DMS153 (cell line): ENCODE measurements at regions not wholly inside any gene's neighbourhood (a gene's known extent, or its start where the extent isn't known, plus 50 kb on each side); places are given as distances from the start of the nearest gene placed in this dataset.
"Not testable (repeated sequence)": the region's sequence is repeated elsewhere in the genome, so short reads cannot be mapped to it uniquely, and the experiment has no call there.

ENCODE experiments used
- DNase-seq: peaks from one replicate; lab custom pipeline; 2025; lab: John Stamatoyannopoulos, UW

DNA sequence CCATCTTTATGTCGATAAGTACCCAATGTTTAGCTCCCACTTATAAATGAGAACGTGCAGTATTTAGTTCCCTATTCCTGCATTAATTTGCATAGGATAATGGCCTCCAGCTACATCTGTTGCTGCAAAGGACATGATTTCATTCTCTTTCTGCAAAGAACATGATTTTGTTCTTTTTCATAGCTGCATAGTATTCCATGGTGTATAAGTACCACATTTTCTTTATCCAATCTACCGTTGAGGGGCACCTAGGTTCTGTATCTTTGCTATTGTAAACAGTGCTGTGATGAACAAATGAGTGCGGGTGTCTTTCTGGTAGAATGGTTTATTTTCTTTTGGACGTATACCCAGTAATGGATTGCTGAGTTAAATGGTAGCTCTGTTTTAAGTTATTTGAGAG, 63.0 kb downstream of the HLX start:
- no peak for DNase-seq

GRCh38 chr1:220942914-220943313, 63.7 kb downstream of the HLX start:
- not testable (repeated sequence) for DNase-seq

DNA sequence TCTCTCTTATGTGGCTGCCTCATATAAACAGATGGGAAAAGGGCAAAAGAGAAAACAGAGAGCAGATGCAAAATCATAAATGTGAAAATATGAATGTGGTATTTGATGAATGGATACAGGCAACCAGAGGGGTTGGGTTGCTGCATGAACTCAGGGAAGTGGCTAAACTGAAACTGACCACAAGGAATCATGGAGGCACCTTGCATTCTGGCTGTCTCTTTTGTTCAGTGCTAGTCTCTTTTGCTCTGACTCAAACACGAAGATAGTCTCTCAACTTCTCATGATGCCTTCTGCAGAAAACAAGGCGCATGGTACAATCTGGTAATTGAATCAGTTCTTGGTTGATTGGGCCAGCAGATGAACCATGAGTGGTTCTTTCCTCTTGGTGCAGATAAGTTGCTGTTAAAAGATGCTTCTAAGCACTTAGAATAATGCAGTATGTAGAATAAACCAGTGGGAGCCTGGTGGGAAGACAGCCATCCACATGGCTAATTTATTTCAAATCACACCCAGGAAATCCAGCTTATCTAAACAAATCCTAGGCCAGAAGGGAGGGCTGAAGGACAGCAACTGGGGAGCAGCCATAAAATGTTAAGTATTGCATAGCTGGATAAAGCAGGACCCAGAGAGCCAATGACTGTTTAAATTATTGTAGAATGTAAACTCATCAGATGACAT, 64.2 kb downstream of the HLX start:
- DNase-seq: peak; percentile 39

GRCh38 chr1:220950576-220950975, 71.3 kb downstream of the HLX start:
- no peak for DNase-seq

DNA sequence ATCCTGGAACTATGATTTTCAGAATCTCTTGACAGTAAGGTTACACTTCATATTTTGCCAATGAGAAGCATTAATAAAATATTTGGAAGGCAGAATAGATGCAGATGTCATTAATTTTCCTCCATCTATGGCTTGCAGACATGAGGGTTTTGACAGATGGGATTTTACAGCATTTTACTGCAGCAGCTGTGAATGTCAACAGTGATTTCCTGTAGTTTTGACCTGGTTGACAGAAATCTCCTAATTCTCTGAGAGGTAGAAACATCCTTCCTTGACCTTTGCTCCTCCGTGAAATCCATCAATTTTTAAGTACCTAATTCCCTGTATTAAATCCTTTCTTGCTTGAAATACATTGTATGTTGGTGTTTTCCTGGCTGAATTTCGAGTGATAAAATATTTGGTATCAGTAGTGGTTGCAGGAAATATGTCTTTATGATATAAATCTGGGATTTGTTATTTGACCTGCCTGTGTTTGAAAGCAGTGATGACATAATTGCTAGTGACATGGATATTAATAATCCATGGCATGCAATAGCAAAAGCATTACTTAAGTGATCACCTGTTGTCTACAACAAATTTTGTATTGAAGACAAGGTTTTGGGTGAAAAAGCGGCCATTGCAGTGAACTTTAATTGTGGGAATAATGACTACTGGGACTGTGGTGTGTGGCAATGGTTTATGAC, 73.9 kb downstream of the HLX start:
- no peak for DNase-seq

GRCh38 chr1:220954321-220955075, 75.3 kb downstream of the HLX start:
- DNase-seq: no peak

DNA sequence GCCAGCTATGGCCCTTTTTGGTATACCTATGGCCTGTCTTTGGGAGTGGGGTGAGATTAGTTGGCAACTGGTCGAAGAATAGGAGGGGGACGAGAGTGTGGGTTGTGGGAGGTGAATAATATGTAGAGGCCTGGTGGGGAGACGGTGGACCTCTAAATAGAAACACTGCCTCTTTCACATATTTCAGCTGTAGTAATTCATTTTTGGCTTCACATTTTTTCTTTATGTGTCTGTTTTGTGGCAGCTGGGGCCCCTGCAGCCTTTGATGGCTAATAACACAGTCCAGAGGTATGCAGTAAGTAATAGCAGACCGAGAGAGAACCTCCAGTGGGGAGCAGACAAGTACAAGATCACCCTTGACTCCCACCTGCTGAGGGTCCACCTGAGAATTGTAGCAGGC, 75.9 kb downstream of the HLX start:
- DNase-seq: no peak

DNA sequence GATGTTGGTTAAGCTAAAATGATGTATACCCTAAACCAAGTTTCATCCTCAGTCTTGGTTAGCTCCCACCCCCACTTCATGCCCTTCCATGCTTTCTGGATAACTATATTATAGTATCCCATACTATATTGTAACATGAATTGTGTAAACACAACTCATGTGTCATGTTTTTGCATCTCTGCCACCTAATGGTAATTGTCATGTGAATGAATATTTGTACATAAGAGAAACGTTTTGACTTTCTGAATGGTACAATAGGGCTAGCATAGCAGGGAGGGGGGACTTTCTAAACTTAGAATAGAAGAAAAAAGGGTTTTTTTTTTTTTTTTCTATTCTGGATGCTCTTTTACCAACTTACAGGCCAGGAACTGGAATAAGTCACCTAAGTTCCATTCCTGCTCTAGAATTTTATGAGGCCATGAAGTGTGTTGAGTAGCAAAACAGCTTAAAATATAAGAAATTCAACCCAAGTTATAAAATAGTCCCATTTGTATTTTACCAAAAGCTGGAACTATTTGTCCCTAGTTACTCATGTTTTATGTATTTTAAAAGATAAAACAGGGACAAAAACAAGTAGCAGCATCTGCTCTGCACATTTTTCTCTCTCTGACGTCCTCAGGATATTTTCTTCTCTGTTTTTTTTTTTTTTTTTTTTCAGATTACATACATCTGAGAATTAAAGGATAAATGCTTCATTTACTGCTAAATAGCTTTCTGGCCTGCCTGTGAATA, 77.4 kb downstream of the HLX start:
- DNase-seq: no peak

DNA sequence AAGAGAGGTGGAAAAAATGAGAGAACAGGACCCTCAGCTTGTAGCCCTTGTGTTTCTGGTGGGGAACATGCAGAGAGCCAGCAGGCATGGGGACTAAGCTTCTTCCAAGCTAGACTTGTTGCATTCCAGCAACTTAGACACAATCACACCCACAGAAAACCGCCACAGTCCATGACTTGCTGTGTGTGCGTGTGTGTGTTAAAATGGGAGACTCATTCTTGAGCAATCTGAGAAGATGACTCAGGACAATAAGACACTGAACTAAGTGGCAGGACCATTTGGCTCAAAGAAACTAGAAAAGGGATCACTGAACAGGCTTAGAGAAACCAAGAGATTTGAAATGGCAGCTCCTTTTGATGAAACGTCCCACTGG, 78.0 kb downstream of the HLX start:
- no peak for DNase-seq

- no peak for DNase-seq
These were observed 79.0 kb downstream of the HLX start for GRCh38 chr1:220958234-220958633.

DNA sequence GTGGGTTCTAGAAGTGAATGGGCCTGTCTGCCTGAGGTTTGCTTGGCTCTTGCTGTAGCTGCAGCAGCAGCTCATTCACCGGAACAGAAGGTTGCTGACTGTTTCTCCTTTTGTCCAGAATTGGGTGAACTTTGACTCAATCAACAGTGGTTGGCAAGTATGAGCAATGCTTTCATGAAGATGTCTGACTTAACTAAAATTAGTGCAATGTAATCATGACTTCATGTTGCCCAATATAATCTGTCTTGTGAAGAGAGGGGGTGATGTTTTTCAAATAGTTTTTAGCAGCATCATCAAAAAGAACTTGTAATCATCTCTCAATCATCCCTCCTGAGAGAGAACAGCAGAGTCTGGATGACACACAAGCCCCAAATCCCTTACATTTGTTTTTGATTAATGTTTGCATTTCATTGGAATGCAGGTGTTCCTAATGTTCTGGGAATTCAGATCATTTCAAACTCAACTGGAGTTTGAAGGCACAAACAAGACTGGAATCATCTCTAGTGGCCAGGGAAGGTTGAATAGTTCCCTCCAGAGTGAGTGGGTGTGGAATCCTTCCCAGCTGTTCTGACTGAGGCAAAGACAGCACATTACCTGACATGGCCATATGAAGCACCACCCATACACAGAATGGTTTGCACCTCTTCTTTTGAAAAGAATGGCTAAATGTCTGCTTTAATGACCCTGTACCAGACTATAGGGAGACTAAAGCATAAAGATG, 82.9 kb downstream of the HLX start:
- DNase-seq: no peak

- DNase-seq: no peak
These were observed 86.8 kb downstream of the HLX start for GRCh38 chr1:220966041-220966440.

GRCh38 chr1:220966473-220966872, 87.2 kb downstream of the HLX start:
- DNase-seq: no peak

DNA sequence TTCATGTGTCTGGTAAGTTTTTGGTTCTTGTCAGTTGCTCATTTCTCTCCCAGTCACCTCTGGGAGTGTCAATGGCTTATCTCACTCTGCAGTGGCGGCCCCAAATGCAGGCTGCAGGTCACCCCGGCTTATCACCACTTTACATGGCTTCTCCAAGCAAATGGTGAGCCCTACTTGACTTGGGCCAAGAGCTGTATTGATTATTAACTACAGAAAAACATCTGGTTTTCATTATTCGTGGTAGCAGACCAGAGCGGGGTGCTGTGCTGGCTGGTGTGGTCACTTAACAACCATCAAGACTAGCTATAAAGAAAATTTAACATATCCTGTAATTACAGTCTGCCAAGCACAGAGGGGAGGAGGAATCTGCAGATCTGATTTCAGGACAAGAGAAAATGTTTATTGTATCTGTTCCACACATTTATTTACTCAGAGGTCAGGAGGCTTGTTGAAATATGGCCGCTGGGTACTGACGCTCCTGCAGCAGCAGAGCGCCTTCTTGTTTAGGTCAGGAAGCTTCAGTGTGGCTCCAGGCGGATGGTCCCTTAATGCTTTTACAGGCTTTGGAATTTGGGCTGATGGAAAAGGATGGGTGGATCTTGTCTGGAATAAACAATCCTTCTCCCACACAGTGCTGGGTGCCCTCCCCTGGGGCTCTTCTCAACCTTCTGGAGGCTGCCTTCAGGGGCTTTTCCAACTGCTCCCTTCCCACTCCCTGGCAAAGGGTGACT, 87.8 kb downstream of the HLX start:
- DNase-seq: no peak

- no peak for DNase-seq
These were observed 88.7 kb downstream of the HLX start for GRCh38 chr1:220967911-220968310.

DNA sequence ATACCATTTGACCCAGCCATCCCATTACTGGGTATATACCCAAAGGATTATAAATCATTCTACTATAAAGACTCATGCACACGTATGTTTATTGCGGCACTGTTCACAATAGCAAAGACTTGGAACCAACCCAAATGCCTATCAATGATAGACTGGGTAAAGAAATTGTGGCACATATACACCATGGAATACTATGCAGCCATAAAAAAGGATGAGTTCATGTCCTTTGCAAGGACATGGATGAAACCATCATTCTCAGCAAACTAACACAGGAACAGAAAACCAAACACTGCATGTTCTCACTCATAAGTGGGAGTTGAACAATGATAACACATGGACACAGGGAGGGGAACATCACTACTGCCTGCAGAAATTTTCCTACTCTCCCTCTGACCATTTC, 90.0 kb downstream of the HLX start:
- DNase-seq: not testable (repeated sequence)

DNA sequence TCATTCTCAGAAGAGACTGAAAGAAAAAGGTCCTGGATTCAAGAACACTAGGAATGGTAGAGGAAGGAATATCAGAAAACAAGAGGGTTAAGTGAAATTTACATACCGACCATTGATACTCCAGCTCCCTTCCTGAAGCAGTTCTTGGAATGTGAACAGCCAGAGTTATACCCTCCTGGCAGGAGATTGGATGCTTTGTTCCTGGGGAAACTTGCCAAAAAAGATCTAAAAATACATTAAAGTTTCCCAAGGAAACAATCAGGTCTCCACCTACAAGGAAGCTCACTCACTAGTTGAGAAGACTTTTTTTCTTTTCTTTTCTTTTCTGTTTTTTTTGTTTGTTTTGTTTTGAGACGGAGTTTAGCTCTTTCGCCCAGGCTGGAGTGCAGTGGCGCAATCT, 91.1 kb downstream of the HLX start:
- no peak for DNase-seq

- no peak for DNase-seq
These were observed 92.0 kb downstream of the HLX start for GRCh38 chr1:220971221-220971620.

DNA sequence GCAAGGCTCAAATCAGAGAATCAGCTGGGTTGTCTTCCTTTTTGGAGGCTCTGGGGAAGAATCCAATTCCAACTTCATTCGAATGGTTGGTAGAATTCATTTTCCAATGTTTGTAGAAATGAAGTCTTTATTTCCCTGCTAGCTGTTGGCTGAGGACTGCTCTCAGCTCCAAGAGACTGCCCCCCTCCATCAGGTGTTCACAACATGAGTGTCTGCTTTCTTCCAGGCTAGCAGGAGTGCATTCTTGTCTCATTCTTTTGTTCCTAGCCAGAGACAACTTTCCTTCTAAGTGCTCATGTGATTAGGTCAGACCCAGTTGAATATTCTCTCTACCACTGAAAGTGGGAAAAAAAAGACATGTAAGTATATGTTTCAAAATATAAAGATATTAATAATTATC, 95.2 kb downstream of the HLX start:
- no peak for DNase-seq

DNA sequence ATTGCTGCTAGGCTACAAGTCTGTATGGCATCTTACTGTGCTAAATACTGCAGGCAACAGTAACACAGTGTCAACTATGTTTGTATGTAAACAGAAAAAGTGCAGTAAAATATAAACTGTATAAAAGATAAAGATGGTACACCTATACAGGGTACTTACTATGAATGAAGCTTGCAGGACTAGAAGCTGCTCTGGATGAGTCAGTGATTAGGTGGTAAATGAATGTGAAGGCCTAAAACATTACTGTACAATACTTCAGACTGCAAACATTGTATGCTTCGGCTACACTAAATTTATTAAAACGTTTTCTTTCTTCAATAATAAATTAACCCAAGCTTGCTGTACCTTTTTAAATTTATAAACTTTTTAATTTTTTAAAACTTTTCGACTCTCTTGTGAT, 97.1 kb downstream of the HLX start:
- DNase-seq: no peak

DNA sequence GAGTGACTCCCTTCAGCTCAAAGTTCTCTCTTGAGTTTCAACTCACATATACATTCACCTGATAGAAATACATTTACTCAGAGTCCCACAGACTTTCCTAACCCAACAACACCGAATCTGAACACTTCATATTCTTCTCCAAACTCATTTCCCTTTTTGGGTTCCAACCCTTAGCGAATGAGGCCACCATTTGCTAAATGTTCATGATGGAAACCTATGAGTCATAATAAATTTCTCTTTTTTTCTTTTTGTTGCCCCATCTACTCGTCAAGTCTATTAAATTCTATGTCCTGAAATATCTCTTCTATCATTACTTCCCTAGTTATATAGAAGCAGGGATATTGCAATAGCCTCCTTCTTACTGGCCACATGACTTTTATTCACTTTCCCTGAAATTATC, 100.1 kb downstream of the HLX start:
- no peak for DNase-seq
